Activated naive CD4-positive, alpha-beta T cell treated with anti-CD3 and anti-CD28 coated beads, Interleukin-2, amount 10 ng/mL, durations not matched to agents 7 days and 5 days (primary cell): ENCODE measurements at regions not wholly inside any gene's neighbourhood (a gene's known extent, or its start where the extent isn't known, plus 50 kb on each side); places are given as distances from the start of the nearest gene placed in this dataset.
"Not testable (repeated sequence)": the region's sequence is repeated elsewhere in the genome, so short reads cannot be mapped to it uniquely, and the experiment has no call there.

Experiments used
- CTCF ChIA-PET: fragments of 350-600 bp; sonication (Branson Sonifier 250); formaldehyde crosslinking; loops from one replicate; lab custom pipeline; 2021; ENCODE audit warnings: antibody characterized with exemption; lab: Charles Lee
- DNase-seq: peaks from one replicate; pipeline ENCODE4 v3.0.0-alpha.2; 2020
- H3K27ac Mint-ChIP-seq: one replicate; pipeline ENCODE4 v1.8.0; 2021; ENCODE audit warnings: mild to moderate bottlenecking, moderate library complexity, mixed read lengths
- H3K27me3 Mint-ChIP-seq: one replicate; pipeline ENCODE4 v1.8.0; 2021; ENCODE audit warnings: mild to moderate bottlenecking, mixed read lengths
- H3K36me3 Mint-ChIP-seq: one replicate; pipeline ENCODE4 v1.8.0; 2021; ENCODE audit warnings: mixed read lengths
- H3K4me1 Mint-ChIP-seq: one replicate; pipeline ENCODE4 v1.8.0; 2021; ENCODE audit warnings: mixed read lengths
- H3K4me3 Mint-ChIP-seq: one replicate; pipeline ENCODE4 v1.8.0; 2021; ENCODE audit warnings: mild to moderate bottlenecking, moderate library complexity, mixed read lengths
- H3K9me3 Mint-ChIP-seq: one replicate; pipeline ENCODE4 v1.8.0; 2021; ENCODE audit warnings: mixed read lengths

DNA sequence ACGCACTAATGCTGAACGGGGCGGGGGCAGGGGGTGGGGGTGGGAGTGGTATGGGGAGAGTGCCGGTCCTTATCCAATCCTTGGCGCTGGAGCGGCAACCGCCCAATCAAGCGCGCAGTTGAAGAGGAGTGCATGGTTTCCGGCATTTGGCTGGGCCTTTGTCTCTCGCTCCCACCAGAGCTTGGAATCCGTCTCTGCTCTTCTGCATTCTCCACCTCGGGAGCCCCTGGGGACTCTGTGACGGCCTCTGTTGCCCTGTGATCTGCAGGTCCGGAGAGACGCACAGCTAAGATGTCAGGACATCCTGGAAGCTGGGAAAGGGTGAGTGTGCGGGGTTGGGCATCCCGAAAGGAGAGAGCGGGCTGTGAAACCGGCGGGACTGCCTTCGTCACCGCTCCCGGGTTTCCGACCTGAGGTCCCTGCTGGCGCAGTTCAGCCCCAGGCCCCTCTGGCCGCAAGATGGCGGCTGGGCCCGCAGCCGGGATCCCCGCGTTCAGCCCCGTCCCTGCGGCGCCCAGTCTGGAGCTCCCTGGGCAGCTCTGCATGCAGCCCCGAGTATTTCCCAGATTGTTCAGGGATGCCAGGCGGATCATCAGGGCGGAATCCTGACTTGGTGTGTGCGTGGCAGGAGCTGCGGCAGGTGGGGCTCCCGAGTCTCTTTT, 53.6 kb upstream of the ZNF254 start:
- H3K4me3 Mint-ChIP-seq, result peak overlapping the region; percentile 98
- H3K4me1 Mint-ChIP-seq, result peaks cover 34% of the 10 kb centered on the region
- H3K9me3 Mint-ChIP-seq, result peaks cover 14% of the 10 kb centered on the region
- peaks cover 28% of the 10 kb centered on the region for H3K36me3 Mint-ChIP-seq
- DNase-seq, result peak; percentile 91
- H3K27ac Mint-ChIP-seq, result peak overlapping the region; percentile 99
- CTCF ChIA-PET, result interaction anchor here (0.7 to 1.0 kb wide), 2 partner anchors 15 to 275 kb away, joined by 4 read pairs; partner anchors contain the start of gene ZNF681
- no peaks in the 10 kb centered on the region for H3K27me3 Mint-ChIP-seq

GRCh38 chr19:24033963-24034342, 53.0 kb upstream of the ZNF254 start:
- peaks cover 18% of the 10 kb centered on the region for H3K9me3 Mint-ChIP-seq
- no peaks in the 10 kb centered on the region for H3K27me3 Mint-ChIP-seq
- DNase-seq, result peak; percentile 56
- peak overlapping the region; percentile 99 for H3K27ac Mint-ChIP-seq
- peak overlapping the region; percentile 98 for H3K4me3 Mint-ChIP-seq
- CTCF ChIA-PET, result interaction anchor here (1.0 kb wide), 1 partner anchor 14 kb away, joined by 4 read pairs; no protein-coding TSS in a partner anchor
- peaks cover 34% of the 10 kb centered on the region for H3K4me1 Mint-ChIP-seq
- H3K36me3 Mint-ChIP-seq, result peaks cover 32% of the 10 kb centered on the region

- H3K27me3 Mint-ChIP-seq, CTCF ChIA-PET: not testable (repeated sequence)
- H3K4me1 Mint-ChIP-seq, result peaks cover 34% of the 10 kb centered on the region
These were observed 51.6 kb upstream of the ZNF254 start for GRCh38 chr19:24035261-24035880.

More at GRCh38 chr19:24035261-24035880, 51.6 kb upstream of the ZNF254 start:
- not testable (repeated sequence) for DNase-seq, H3K27ac Mint-ChIP-seq
- peaks cover 22% of the 10 kb centered on the region for H3K9me3 Mint-ChIP-seq
- peak overlapping the region; percentile 98 for H3K4me3 Mint-ChIP-seq
- peaks cover 44% of the 10 kb centered on the region for H3K36me3 Mint-ChIP-seq
